ENCODE measurements at regions not wholly inside any gene's neighbourhood (a gene's known extent, or its start where the extent isn't known, plus 50 kb on each side); places are given as distances from the start of the nearest gene placed in this dataset.
"Not testable (repeated sequence)": the region's sequence is repeated elsewhere in the genome, so short reads cannot be mapped to it uniquely, and the experiment has no call there.

- DNase-seq = no peak
These were observed 103.6 kb upstream of the SGK1 start for GRCh38 chr6:134421501-134421900.

GRCh38 chr6:134420614-134421181 is 102.8 kb upstream of the SGK1 start:
- no peak for DNase-seq

GRCh38 chr6:134419716-134420115 is 101.8 kb upstream of the SGK1 start:
- no peak for DNase-seq

GRCh38 chr6:134416418-134417154 is 98.7 kb upstream of the SGK1 start:
- no peak for DNase-seq

GRCh38 chr6:134415656-134416055 is 97.7 kb upstream of the SGK1 start:
- no peak for DNase-seq

GRCh38 chr6:134415194-134415593 is 97.3 kb upstream of the SGK1 start:
- DNase-seq = no peak

- no peak for DNase-seq
These were observed 96.9 kb upstream of the SGK1 start for GRCh38 chr6:134414793-134415192.

GRCh38 chr6:134413241-134413643 is 95.3 kb upstream of the SGK1 start:
- DNase-seq = no peak

GRCh38 chr6:134410541-134410940 is 92.6 kb upstream of the SGK1 start:
- DNase-seq = no peak

- DNase-seq = no peak
These were observed 89.9 kb upstream of the SGK1 start for GRCh38 chr6:134407791-134408190.

GRCh38 chr6:134406311-134406710 is 88.4 kb upstream of the SGK1 start:
- no peak for DNase-seq

GRCh38 chr6:134405386-134406087 is 87.6 kb upstream of the SGK1 start:
- DNase-seq = no peak

GRCh38 chr6:134403312-134403711 is 85.4 kb upstream of the SGK1 start:
- not testable (repeated sequence) for DNase-seq

GRCh38 chr6:134402372-134402984 is 84.6 kb upstream of the SGK1 start:
- DNase-seq = no peak

- DNase-seq = no peak
These were observed 83.0 kb upstream of the SGK1 start for GRCh38 chr6:134400941-134401340.

GRCh38 chr6:134398453-134398852 is 80.5 kb upstream of the SGK1 start:
- peak; percentile 53 for DNase-seq

GRCh38 chr6:134397676-134398075 is 79.8 kb upstream of the SGK1 start:
- no peak for DNase-seq

GRCh38 chr6:134394905-134395304 is 77.0 kb upstream of the SGK1 start:
- no peak for DNase-seq

GRCh38 chr6:134394208-134394607 is 76.3 kb upstream of the SGK1 start:
- DNase-seq = no peak

- DNase-seq = no peak
These were observed 73.3 kb upstream of the SGK1 start for GRCh38 chr6:134391205-134391604.

GRCh38 chr6:134389658-134390057 is 71.7 kb upstream of the SGK1 start:
- no peak for DNase-seq

- DNase-seq = no peak
These were observed 71.2 kb upstream of the SGK1 start for GRCh38 chr6:134389129-134389528.

GRCh38 chr6:134386482-134386881 is 68.6 kb upstream of the SGK1 start:
- not testable (repeated sequence) for DNase-seq

GRCh38 chr6:134381959-134382358 is 64.0 kb upstream of the SGK1 start:
- no peak for DNase-seq
